GM19043 (cell line): ENCODE measurements at regions not wholly inside any gene's neighbourhood (a gene's known extent, or its start where the extent isn't known, plus 50 kb on each side); places are given as distances from the start of the nearest gene placed in this dataset.
A peak's percentile ranks its signal among the peaks of the same experiment; 100 is the strongest.

Experiments
- ATAC-seq: cut with Tn5 transposase; IDR thresholded peaks from one replicate; pipeline ENCODE4 v1.9.1; 2021; ENCODE audit warnings: low read depth; ENCODE audit not compliant: unreplicated experiment

GRCh38 chr20:22408521-22409402 lies 175.6 kb downstream of the FOXA2 start:
- no peak for ATAC-seq

- no peak for ATAC-seq
Observed at GRCh38 chr20:22407237-22408193, 176.9 kb downstream of the FOXA2 start.

- ATAC-seq: no peak
Observed at GRCh38 chr20:22404419-22405170, 179.8 kb downstream of the FOXA2 start.

- peak; percentile 65 for ATAC-seq
Observed at GRCh38 chr20:22403632-22404361, 180.6 kb downstream of the FOXA2 start.

- peak; percentile 19 for ATAC-seq
Observed at GRCh38 chr20:22403022-22403631, 181.2 kb downstream of the FOXA2 start.

- no peak for ATAC-seq
Observed at GRCh38 chr20:22402550-22402949, 181.8 kb downstream of the FOXA2 start.

- ATAC-seq: no peak
Observed at GRCh38 chr20:22400440-22400839, 183.9 kb downstream of the FOXA2 start.

- no peak for ATAC-seq
Observed at GRCh38 chr20:22394583-22394982, 189.8 kb downstream of the FOXA2 start.

- ATAC-seq: no peak
Observed at GRCh38 chr20:22390543-22390903, 193.8 kb downstream of the FOXA2 start.

- no peak for ATAC-seq
Observed at GRCh38 chr20:22389836-22390542, 194.4 kb downstream of the FOXA2 start.

- peak; percentile 54 for ATAC-seq
Observed at GRCh38 chr20:22387452-22387851, 196.9 kb downstream of the FOXA2 start.

GRCh38 chr20:22386306-22386623 lies 198.1 kb downstream of the FOXA2 start:
- ATAC-seq: no peak

- no peak for ATAC-seq
Observed at GRCh38 chr20:22385602-22386305, 198.6 kb downstream of the FOXA2 start.

GRCh38 chr20:22384978-22385377 lies 199.4 kb downstream of the FOXA2 start:
- ATAC-seq: no peak

GRCh38 chr20:22383156-22383555 lies 201.2 kb downstream of the FOXA2 start:
- no peak for ATAC-seq

- peak; percentile 55 for ATAC-seq
Observed at GRCh38 chr20:22382742-22383141, 201.6 kb downstream of the FOXA2 start.

GRCh38 chr20:22381812-22382416 lies 202.5 kb downstream of the FOXA2 start:
- no peak for ATAC-seq

- no peak for ATAC-seq
Observed at GRCh38 chr20:22379472-22379871, 204.9 kb downstream of the FOXA2 start.
